GM12878 (cell line): ENCODE measurements at regions not wholly inside any gene's neighbourhood (a gene's known extent, or its start where the extent isn't known, plus 50 kb on each side); places are given as distances from the start of the nearest gene placed in this dataset.

Source experiments
- CBFB ChIP-seq: IDR thresholded peaks from 2 replicates; pipeline ENCODE4 v1.6.1; 2016; ENCODE audit warnings: antibody characterized with exemption, low read depth
- EZH2 ChIP-seq: IDR thresholded peaks from 2 replicates; pipeline ENCODE4 v1.6.1; 2012; ENCODE audit warnings: low read depth, mild to moderate bottlenecking, control low read depth, inconsistent platforms, low read length, borderline replicate concordance; ENCODE audit not compliant: control insufficient read depth
- PAX5 ChIP-seq: IDR thresholded peaks from 2 replicates; pipeline ENCODE4 v1.6.1; 2011; ENCODE audit warnings: low read depth, low read length, borderline replicate concordance
- RCOR1 ChIP-seq: conservative IDR thresholded peaks from 2 replicates; pipeline ENCODE4 v1.6.1; 2012; ENCODE audit warnings: low read depth, low read length, improper control_type of control experiment
- SP1 ChIP-seq: IDR thresholded peaks from one replicate; pipeline ENCODE4 v1.6.1; 2011; ENCODE audit warnings: low read depth, low read length
- YY1 ChIP-seq: IDR thresholded peaks from 2 replicates; pipeline ENCODE4 v1.6.1; 2011; ENCODE audit warnings: low read depth, mild to moderate bottlenecking, low read length
- TF ChIP-seq, protein P1 (sequence below): fragments of 150-350 bp; IDR thresholded peaks from 2 replicates; pipeline ENCODE4 v1.6.1; 2016; ENCODE audit warnings: low read depth, low read length
- TF ChIP-seq, protein P2 (sequence below): fragments of 450-650 bp; IDR thresholded peaks from 2 replicates; pipeline ENCODE4 v1.6.1; 2018; ENCODE audit warnings: mild to moderate bottlenecking, low read depth, moderate library complexity; ENCODE audit not compliant: partially characterized antibody

DNA sequence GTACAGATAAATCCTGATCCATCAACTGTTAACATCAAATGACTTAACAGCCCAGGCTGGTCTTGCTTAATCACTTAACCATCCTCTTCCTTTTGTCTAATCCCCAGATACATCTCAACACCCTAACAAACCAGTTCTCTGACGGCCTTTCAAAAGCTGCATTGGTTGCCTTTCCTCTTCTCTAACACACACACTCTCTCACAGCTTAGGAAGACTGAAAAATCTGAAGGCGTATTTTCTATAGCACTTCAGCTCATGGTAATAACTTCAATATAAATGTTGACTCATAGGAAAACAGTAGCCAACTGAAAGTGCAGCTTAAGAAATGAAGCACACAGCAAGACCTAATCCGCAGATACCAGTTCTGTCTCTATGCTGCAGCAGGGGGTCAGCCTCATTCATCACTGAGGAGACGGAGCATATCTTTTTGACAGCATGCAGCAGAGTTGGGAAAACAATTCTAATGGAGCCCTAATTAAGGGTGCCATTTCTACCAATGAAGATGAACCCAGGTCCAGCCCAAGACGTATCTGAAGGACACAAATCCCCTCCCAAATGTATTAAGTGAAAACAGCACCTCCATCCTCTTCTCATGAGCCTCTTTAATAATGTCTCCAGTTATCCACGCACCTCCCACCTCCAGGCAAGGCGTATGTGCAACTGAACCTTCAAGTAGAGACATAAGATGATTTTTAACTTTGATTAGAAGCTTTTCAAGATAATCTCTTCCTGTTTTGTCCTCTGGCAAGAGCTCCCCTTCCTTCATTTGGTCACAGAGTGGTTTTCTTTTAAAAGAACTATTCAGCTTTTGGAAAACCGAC, 211.7 kb upstream of the NFE2L3 start (continued):
- TF ChIP-seq, protein P1, sequence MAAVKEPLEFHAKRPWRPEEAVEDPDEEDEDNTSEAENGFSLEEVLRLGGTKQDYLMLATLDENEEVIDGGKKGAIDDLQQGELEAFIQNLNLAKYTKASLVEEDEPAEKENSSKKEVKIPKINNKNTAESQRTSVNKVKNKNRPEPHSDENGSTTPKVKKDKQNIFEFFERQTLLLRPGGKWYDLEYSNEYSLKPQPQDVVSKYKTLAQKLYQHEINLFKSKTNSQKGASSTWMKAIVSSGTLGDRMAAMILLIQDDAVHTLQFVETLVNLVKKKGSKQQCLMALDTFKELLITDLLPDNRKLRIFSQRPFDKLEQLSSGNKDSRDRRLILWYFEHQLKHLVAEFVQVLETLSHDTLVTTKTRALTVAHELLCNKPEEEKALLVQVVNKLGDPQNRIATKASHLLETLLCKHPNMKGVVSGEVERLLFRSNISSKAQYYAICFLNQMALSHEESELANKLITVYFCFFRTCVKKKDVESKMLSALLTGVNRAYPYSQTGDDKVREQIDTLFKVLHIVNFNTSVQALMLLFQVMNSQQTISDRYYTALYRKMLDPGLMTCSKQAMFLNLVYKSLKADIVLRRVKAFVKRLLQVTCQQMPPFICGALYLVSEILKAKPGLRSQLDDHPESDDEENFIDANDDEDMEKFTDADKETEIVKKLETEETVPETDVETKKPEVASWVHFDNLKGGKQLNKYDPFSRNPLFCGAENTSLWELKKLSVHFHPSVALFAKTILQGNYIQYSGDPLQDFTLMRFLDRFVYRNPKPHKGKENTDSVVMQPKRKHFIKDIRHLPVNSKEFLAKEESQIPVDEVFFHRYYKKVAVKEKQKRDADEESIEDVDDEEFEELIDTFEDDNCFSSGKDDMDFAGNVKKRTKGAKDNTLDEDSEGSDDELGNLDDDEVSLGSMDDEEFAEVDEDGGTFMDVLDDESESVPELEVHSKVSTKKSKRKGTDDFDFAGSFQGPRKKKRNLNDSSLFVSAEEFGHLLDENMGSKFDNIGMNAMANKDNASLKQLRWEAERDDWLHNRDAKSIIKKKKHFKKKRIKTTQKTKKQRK = no peak
- TF ChIP-seq PAX5 (no peak), YY1 (no peak), SP1 (no peak), CBFB (no peak), RCOR1 (no peak), EZH2 (no peak)
- TF ChIP-seq, protein P2, sequence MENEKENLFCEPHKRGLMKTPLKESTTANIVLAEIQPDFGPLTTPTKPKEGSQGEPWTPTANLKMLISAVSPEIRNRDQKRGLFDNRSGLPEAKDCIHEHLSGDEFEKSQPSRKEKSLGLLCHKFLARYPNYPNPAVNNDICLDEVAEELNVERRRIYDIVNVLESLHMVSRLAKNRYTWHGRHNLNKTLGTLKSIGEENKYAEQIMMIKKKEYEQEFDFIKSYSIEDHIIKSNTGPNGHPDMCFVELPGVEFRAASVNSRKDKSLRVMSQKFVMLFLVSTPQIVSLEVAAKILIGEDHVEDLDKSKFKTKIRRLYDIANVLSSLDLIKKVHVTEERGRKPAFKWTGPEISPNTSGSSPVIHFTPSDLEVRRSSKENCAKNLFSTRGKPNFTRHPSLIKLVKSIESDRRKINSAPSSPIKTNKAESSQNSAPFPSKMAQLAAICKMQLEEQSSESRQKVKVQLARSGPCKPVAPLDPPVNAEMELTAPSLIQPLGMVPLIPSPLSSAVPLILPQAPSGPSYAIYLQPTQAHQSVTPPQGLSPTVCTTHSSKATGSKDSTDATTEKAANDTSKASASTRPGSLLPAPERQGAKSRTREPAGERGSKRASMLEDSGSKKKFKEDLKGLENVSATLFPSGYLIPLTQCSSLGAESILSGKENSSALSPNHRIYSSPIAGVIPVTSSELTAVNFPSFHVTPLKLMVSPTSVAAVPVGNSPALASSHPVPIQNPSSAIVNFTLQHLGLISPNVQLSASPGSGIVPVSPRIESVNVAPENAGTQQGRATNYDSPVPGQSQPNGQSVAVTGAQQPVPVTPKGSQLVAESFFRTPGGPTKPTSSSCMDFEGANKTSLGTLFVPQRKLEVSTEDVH = no peak
